H1 (cell line): ENCODE measurements at regions not wholly inside any gene's neighbourhood (a gene's known extent, or its start where the extent isn't known, plus 50 kb on each side); places are given as distances from the start of the nearest gene placed in this dataset.

Source experiments
- CTCF ChIA-PET: fragments of 300-600 bp; sonication (Branson Sonifier 250); formaldehyde crosslinking; loops from one replicate; lab custom pipeline; 2021; ENCODE audit not compliant: partially characterized antibody; lab: Charles Lee
- POLR2A ChIA-PET: fragments of 300-600 bp; sonication (Branson Sonifier 250); formaldehyde crosslinking; loops from one replicate; lab custom pipeline; 2021; ENCODE audit warnings: inconsistent platforms; ENCODE audit not compliant: partially characterized antibody; lab: Charles Lee
- DNase-seq, 2 experiments: peaks; one replicate each; pipeline versions ENCODE4 v3.0.0 to v3.0.0-alpha.2; 2010 to 2022; ENCODE audit warnings: low spot score in 2 of 2, low read depth in 1 of 2, mixed read lengths in 1 of 2
- FAIRE-seq: peaks from 2 replicates; lab custom pipeline; 2011; peaks lifted over from hg19 to GRCh38; lab: Jason Lieb, UNC
- H2AFZ ChIP-seq: 2 replicates; pipeline ENCODE4 v1.8.1; 2012; ENCODE audit warnings: low read length, inconsistent platforms
- H2AK5ac ChIP-seq: 2 replicates; pipeline ENCODE4 v1.6.1; 2013; ENCODE audit warnings: low read depth, low read length
- H2BK120ac ChIP-seq: replicated peaks from 2 replicates; pipeline ENCODE3; 2013; ENCODE audit warnings: low read depth, low read length, inconsistent platforms
- H2BK12ac ChIP-seq: 2 replicates; pipeline ENCODE4 v1.6.1; 2013; ENCODE audit warnings: low read depth, low read length
- H2BK15ac ChIP-seq: 2 replicates; pipeline ENCODE4 v1.6.1; 2013; ENCODE audit warnings: low read length
- H2BK20ac ChIP-seq: 2 replicates; pipeline ENCODE4 v1.6.1; 2013; ENCODE audit warnings: low read length
- H2BK5ac ChIP-seq: 2 replicates; pipeline ENCODE4 v1.6.1; 2013; ENCODE audit warnings: low read depth, low read length
- H3K14ac ChIP-seq: 2 replicates; pipeline ENCODE4 v1.6.1; 2013; ENCODE audit warnings: inconsistent platforms; ENCODE audit not compliant: insufficient read length
- H3K18ac ChIP-seq: 2 replicates; pipeline ENCODE4 v1.6.1; 2013; ENCODE audit warnings: low read length; ENCODE audit errors: extremely low read depth
- H3K23ac ChIP-seq: 2 replicates; pipeline ENCODE4 v1.6.1; 2013; ENCODE audit warnings: inconsistent platforms; ENCODE audit not compliant: insufficient read length
- H3K23me2 ChIP-seq: 2 replicates; pipeline ENCODE4 v1.6.1; 2013; ENCODE audit warnings: low read depth, low read length
- H3K27ac ChIP-seq: 2 replicates; pipeline ENCODE4 v1.6.1; 2011; ENCODE audit warnings: low read depth, low read length, inconsistent platforms
- H3K27me3 ChIP-seq, 4 experiments: replicated peaks in 1 of 4; 1 replicate in 1 of 4; 2 replicates in 3 of 4; pipeline versions ENCODE4 v1.6.1 to v1.8.1; 2011 to 2013; ENCODE audit warnings: low read length in 3 of 4, mild to moderate bottlenecking in 3 of 4, inconsistent platforms in 2 of 4, mixed read lengths in 2 of 4, moderate library complexity in 1 of 4; ENCODE audit not compliant: control insufficient read depth in 3 of 4, insufficient read depth in 3 of 4; ENCODE audit errors: extremely low read depth in 1 of 4
- H3K36me3 ChIP-seq, 4 experiments: 2 replicates each; pipeline versions ENCODE4 v1.6.1 to v1.8.1; 2011 to 2013; ENCODE audit warnings: mild to moderate bottlenecking in 4 of 4, low read length in 3 of 4, moderate library complexity in 2 of 4, control low read depth in 1 of 4, inconsistent platforms in 1 of 4; ENCODE audit not compliant: insufficient read depth in 4 of 4, control insufficient read depth in 2 of 4
- H3K4ac ChIP-seq: replicated peaks from 2 replicates; pipeline ENCODE3; 2013; ENCODE audit warnings: low read length, low read depth, mixed read lengths, inconsistent platforms; ENCODE audit not compliant: insufficient read length
- H3K4me1 ChIP-seq, 4 experiments: replicated peaks in 1 of 4; 1 replicate in 1 of 4; 2 replicates in 3 of 4; pipeline versions ENCODE4 v1.6.1 to v1.8.1; 2011 to 2013; ENCODE audit warnings: low read length in 3 of 4, inconsistent platforms in 2 of 4, mixed read lengths in 1 of 4; ENCODE audit not compliant: insufficient read depth in 4 of 4, control insufficient read depth in 3 of 4
- H3K4me2 ChIP-seq, 2 experiments: 2 replicates each; pipeline versions ENCODE4 v1.6.1 to v1.8.1; 2011 to 2013; ENCODE audit warnings: low read depth in 2 of 2, low read length in 2 of 2, control low read depth in 1 of 2, inconsistent platforms in 1 of 2, mild to moderate bottlenecking in 1 of 2; ENCODE audit not compliant: insufficient read depth in 1 of 2
- H3K4me3 ChIP-seq, 4 experiments: fragments of 200-600, 300-600 bp in 1 of 4; sonication (generic), shearing (Covaris generic), sonication (Bioruptor Twin) in 1 of 4; 2 replicates each; pipeline versions ENCODE4 v1.5.1 to v1.8.1; 2011 to 2016; ENCODE audit warnings: low read length in 4 of 4, low read depth in 3 of 4, control low read depth in 2 of 4, inconsistent platforms in 2 of 4, mild to moderate bottlenecking in 2 of 4, mixed read lengths in 1 of 4, moderate library complexity in 1 of 4; ENCODE audit not compliant: insufficient read depth in 2 of 4; ENCODE audit errors: extremely low read depth in 1 of 4
- H3K56ac ChIP-seq: replicated peaks from 2 replicates; pipeline ENCODE3; 2013; ENCODE audit warnings: low read depth, mild to moderate bottlenecking, mixed read lengths, low read length, inconsistent platforms; ENCODE audit not compliant: insufficient read length
- H3K79me1 ChIP-seq: 2 replicates; pipeline ENCODE4 v1.6.1; 2013; ENCODE audit warnings: low read depth, low read length, control low read depth
- H3K79me2 ChIP-seq, 2 experiments: 2 replicates each; pipeline versions ENCODE4 v1.6.1 to v1.8.1; 2012 to 2013; ENCODE audit warnings: low read length in 2 of 2, mild to moderate bottlenecking in 2 of 2, inconsistent platforms in 1 of 2; ENCODE audit not compliant: insufficient read depth in 2 of 2, control insufficient read depth in 1 of 2
- H3K9ac ChIP-seq, 4 experiments: replicated peaks in 1 of 4; 1 replicate in 1 of 4; 2 replicates in 3 of 4; pipeline versions ENCODE4 v1.6.1 to v1.8.1; 2011 to 2013; ENCODE audit warnings: low read depth in 3 of 4, low read length in 3 of 4, control low read depth in 2 of 4, mild to moderate bottlenecking in 2 of 4, moderate library complexity in 2 of 4, inconsistent platforms in 1 of 4; ENCODE audit errors: extremely low read depth in 1 of 4
- H3K9me3 ChIP-seq, 2 experiments: 2 replicates each; pipeline versions ENCODE4 v1.6.1 to v1.8.1; 2012 to 2013; ENCODE audit warnings: mild to moderate bottlenecking in 2 of 2, moderate library complexity in 2 of 2, control low read depth in 1 of 2, inconsistent platforms in 1 of 2, low read depth in 1 of 2, low read length in 1 of 2, mixed read lengths in 1 of 2; ENCODE audit not compliant: insufficient read depth in 2 of 2
- H4K20me1 ChIP-seq, 2 experiments: replicated peaks in 1 of 2; 2 replicates each; pipeline versions ENCODE3 to v1.8.1; 2011 to 2013; ENCODE audit warnings: inconsistent platforms in 2 of 2, low read length in 2 of 2, mild to moderate bottlenecking in 1 of 2; ENCODE audit not compliant: insufficient read depth in 2 of 2, control insufficient read depth in 1 of 2
- H4K5ac ChIP-seq: 2 replicates; pipeline ENCODE4 v1.6.1; 2013; ENCODE audit warnings: low read length, low read depth, mixed read lengths, inconsistent platforms; ENCODE audit not compliant: insufficient read length
- H4K8ac ChIP-seq: 2 replicates; pipeline ENCODE4 v1.8.0; 2013; ENCODE audit warnings: mild to moderate bottlenecking, moderate library complexity, low read length, inconsistent platforms; ENCODE audit not compliant: insufficient read depth; ENCODE audit errors: extremely low read depth
- H4K91ac ChIP-seq: replicated peaks from 2 replicates; pipeline ENCODE3; 2013; ENCODE audit warnings: low read length, mixed read lengths, inconsistent platforms; ENCODE audit not compliant: insufficient read length
- ASH2L ChIP-seq: fragments of 200-600, 300-600 bp; sonication (generic); IDR thresholded peaks from one replicate; pipeline ENCODE4 v1.7.1; 2017; ENCODE audit warnings: low read length
- CBX5 ChIP-seq: fragments of 300-800, 300-1000 bp; sonication (generic); IDR thresholded peaks from 2 replicates; pipeline ENCODE4 v1.7.1; 2016; ENCODE audit warnings: antibody characterized with exemption, low read length, low read depth
- CBX8 ChIP-seq: fragments of 300-800, 300-1000 bp; sonication (generic); IDR thresholded peaks from 2 replicates; pipeline ENCODE4 v1.7.1; 2016; ENCODE audit warnings: low read depth, low read length, borderline replicate concordance
- CTBP2 ChIP-seq: IDR thresholded peaks from 2 replicates; pipeline ENCODE4 v1.7.0; 2011; ENCODE audit warnings: borderline replicate concordance, mild to moderate bottlenecking, moderate library complexity, mixed read lengths, low read length; ENCODE audit not compliant: insufficient read depth, insufficient read length
- GTF2F1 ChIP-seq: IDR thresholded peaks from 2 replicates; pipeline ENCODE4 v1.6.1; 2012; ENCODE audit warnings: low read depth, low read length, improper control_type of control experiment, borderline replicate concordance
- RNF2 ChIP-seq: fragments of 200-900, 300-1000 bp; sonication (generic); IDR thresholded peaks from 2 replicates; pipeline ENCODE4 v1.7.1; 2016; ENCODE audit warnings: borderline replicate concordance, low read depth, mild to moderate bottlenecking, antibody characterized with exemption, low read length; ENCODE audit not compliant: poor library complexity, severe bottlenecking; ENCODE audit errors: missing control alignments
- RXRA ChIP-seq: IDR thresholded peaks from 2 replicates; pipeline ENCODE4 v1.6.1; 2011; ENCODE audit warnings: low read depth, mild to moderate bottlenecking, low read length, moderate library complexity; ENCODE audit not compliant: insufficient read depth
- SP1 ChIP-seq: IDR thresholded peaks from 2 replicates; pipeline ENCODE4 v1.6.1; 2011; ENCODE audit warnings: low read depth, low read length
- SUZ12 ChIP-seq: fragments of 200-600 bp; sonication (generic); IDR thresholded peaks from 2 replicates; pipeline ENCODE4 v1.6.1; 2012; ENCODE audit warnings: mild to moderate bottlenecking, inconsistent platforms, low read length, moderate library complexity, mixed read lengths
- TEAD4 ChIP-seq: IDR thresholded peaks from 2 replicates; pipeline ENCODE4 v1.6.1; 2012; ENCODE audit warnings: low read depth, low read length, inconsistent platforms, mixed read lengths
- WGBS, 2 experiments: shearing (Covaris generic) in 1 of 2; methylation state at CpG; one replicate each; pipeline versions ENCODE4 v1.1.6 to v1.1.7; 2013 to 2015; ENCODE audit warnings: low lambda C conversion rate in 2 of 2, mixed read lengths in 2 of 2, inconsistent platforms in 1 of 2, low coverage in 1 of 2, missing lambda C conversion rate in 1 of 2; ENCODE audit not compliant: insufficient replicate concordance in 2 of 2, insufficient coverage in 1 of 2, insufficient read length in 1 of 2; ENCODE audit errors: extremely low coverage in 1 of 2, missing lambda C conversion rate in 1 of 2; 5-methylcytosine and 5-hydroxymethylcytosine counted together

DNA sequence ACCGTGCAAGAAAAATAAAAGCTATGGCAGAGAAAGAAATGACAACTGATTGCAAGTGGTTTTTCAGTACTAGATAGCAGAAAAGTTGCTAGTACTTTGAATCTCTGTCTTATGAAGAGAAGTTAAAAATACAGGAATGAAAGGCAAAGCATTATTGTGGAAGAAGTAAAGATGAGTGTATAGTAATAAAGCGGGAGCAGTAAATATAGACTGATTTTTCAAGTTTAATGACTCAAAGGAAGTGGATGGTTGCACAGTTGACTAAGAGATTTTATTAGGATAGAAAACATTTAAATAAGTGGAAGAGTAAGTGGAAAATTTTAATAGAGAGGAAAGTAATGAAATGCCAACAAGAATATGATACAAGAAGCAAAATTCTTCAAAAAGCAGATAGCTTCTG lies 1076.1 kb upstream of the CADM2 start:
- POLR2A ChIA-PET: no interaction called here

More for the DNA sequence above, 1076.1 kb upstream of the CADM2 start:
- Histone ChIP-seq H3K23me2 (no peaks in the 10 kb centered on the region), H3K4me3 (no peak overlapping the region), H4K91ac (no peak overlapping the region), H3K18ac (no peak overlapping the region), H3K4ac (no peak overlapping the region), H2BK20ac (no peak overlapping the region), H3K56ac (no peak overlapping the region), H2AFZ (no peak overlapping the region), H3K79me2 (no peaks in the 10 kb centered on the region), H4K20me1 (no peaks in the 10 kb centered on the region), H2BK15ac (no peak overlapping the region), H3K79me1 (no peaks in the 10 kb centered on the region), H3K4me2 (no peak overlapping the region), H4K5ac (no peak overlapping the region), H2BK5ac (no peak overlapping the region), H2BK120ac (no peak overlapping the region), H4K8ac (no peak overlapping the region), H3K27ac (no peak overlapping the region), H2BK12ac (no peak overlapping the region), H3K9ac (no peak overlapping the region), H3K4me1 (no peaks in the 10 kb centered on the region), H2AK5ac (no peak overlapping the region), H3K36me3 (no peaks in the 10 kb centered on the region), H3K23ac (no peak overlapping the region), H3K27me3 (no peaks in the 10 kb centered on the region), H3K14ac (no peak overlapping the region), H3K9me3 (no peaks in the 10 kb centered on the region)
- TF ChIP-seq RNF2 (no peak), SP1 (no peak), SUZ12 (no peak), GTF2F1 (no peak), CBX5 (no peak), CBX8 (no peak), TEAD4 (no peak), RXRA (no peak), ASH2L (no peak), CTBP2 (no peak)
- CTCF ChIA-PET: no interaction called here
- WGBS, 2 experiments: 92 to 100% methylated on average over 1 to 2 of the region's 2 CpGs
- FAIRE-seq (no peak), DNase-seq (no peak)
